OCI-LY3 (cell line): ENCODE measurements at regions not wholly inside any gene's neighbourhood (a gene's known extent, or its start where the extent isn't known, plus 50 kb on each side); places are given as distances from the start of the nearest gene placed in this dataset.

Source experiments
- CTCF ChIP-seq: fragments of 200-600, 300-600 bp; sonication (generic); IDR thresholded peaks from 2 replicates; pipeline ENCODE4 v1.5.1; 2014; ENCODE audit warnings: antibody characterized with exemption, low read length, low read depth
- EZH2phosphoT487 ChIP-seq: fragments of 200-600 bp; shearing (Covaris generic); IDR thresholded peaks from 2 replicates; pipeline ENCODE4 v1.6.1; 2018; ENCODE audit warnings: antibody characterized with exemption, mixed run types, low read depth

GRCh38 chr16:59975953-59976352, 1241.8 kb upstream of the GOT2 start:
- TF ChIP-seq CTCF (no peak), EZH2phosphoT487 (no peak)
